Thyroid gland (tissue), 4 donors: ENCODE measurements at regions not wholly inside any gene's neighbourhood (a gene's known extent, or its start where the extent isn't known, plus 50 kb on each side); places are given as distances from the start of the nearest gene placed in this dataset.

Source experiments
- POLR2A ChIP-seq, 2 donors: fragments of 450-650 bp; IDR thresholded peaks; one replicate each; pipeline ENCODE4 v1.6.1; 2017; ENCODE audit warnings: antibody characterized with exemption in 2 of 2, mild to moderate bottlenecking in 2 of 2, moderate library complexity in 1 of 2
- TF ChIP-seq, protein P1 (sequence below), 6 experiments: fragments of 200-600 bp in 3 of 6; fragments of 450-650 bp in 3 of 6; sonication (generic) in 3 of 6; IDR thresholded peaks; one replicate each; pipeline ENCODE4 v1.5.1; 2016 to 2019; ENCODE audit warnings: antibody characterized with exemption in 6 of 6, mild to moderate bottlenecking in 2 of 6, inconsistent platforms in 1 of 6, moderate library complexity in 1 of 6

DNA sequence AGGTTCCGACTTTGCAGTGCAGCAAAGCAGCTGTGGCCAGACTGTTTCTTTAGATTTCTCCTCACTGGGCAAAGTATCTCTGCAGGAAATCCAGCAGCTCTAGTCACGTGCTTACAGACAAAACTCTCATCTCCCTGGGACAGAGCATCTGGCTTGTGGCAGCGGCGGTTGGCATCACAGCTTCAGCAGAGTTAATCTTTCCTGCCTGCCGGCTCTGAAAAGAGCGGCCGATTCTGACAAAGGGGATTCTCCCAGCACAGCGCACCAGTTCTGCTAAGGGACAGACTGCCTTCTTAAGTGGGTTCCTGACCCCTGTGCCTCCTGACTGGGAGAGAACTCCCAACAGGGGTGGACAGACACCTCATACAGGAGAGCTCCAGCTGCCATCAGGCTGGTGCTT is 1357.3 kb upstream of the TENM4 start:
- TF ChIP-seq, protein P1, sequence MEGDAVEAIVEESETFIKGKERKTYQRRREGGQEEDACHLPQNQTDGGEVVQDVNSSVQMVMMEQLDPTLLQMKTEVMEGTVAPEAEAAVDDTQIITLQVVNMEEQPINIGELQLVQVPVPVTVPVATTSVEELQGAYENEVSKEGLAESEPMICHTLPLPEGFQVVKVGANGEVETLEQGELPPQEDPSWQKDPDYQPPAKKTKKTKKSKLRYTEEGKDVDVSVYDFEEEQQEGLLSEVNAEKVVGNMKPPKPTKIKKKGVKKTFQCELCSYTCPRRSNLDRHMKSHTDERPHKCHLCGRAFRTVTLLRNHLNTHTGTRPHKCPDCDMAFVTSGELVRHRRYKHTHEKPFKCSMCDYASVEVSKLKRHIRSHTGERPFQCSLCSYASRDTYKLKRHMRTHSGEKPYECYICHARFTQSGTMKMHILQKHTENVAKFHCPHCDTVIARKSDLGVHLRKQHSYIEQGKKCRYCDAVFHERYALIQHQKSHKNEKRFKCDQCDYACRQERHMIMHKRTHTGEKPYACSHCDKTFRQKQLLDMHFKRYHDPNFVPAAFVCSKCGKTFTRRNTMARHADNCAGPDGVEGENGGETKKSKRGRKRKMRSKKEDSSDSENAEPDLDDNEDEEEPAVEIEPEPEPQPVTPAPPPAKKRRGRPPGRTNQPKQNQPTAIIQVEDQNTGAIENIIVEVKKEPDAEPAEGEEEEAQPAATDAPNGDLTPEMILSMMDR (IDR thresholded peaks at IDR 0.05), result no peak
- TF ChIP-seq POLR2A (IDR thresholded peaks at IDR 0.05), result no peak
